ENCODE measurements at regions not wholly inside any gene's neighbourhood (a gene's known extent, or its start where the extent isn't known, plus 50 kb on each side); places are given as distances from the start of the nearest gene placed in this dataset.

GRCh38 chr18:27695052-27695451 lies 481.9 kb downstream of the CDH2 start:
- ChIA-PET CTCF (interaction anchor here (1.1 to 1.2 kb wide), 2 partner anchors 10 to 55 kb away, joined by 4 read pairs; no protein-coding TSS in a partner anchor), POLR2A (no interaction called here)
- Histone ChIP-seq H3K9me3 (replicated peaks; ENCODE audit: control insufficient read depth, insufficient read depth, low read length) (no peaks in the 10 kb centered on the region), H3K27me3 (ENCODE audit: control insufficient read depth in 2 of 2, insufficient read depth in 2 of 2, low read length in 2 of 2) (no peaks in the 10 kb centered on the region), H3K79me2 (ENCODE audit: control insufficient read depth, insufficient read depth, low read length) (no peaks in the 10 kb centered on the region), H3K36me3 (ENCODE audit: control insufficient read depth in 2 of 2, extremely low read depth in 1 of 2, insufficient read depth in 2 of 2, low read length in 2 of 2) (no peaks in the 10 kb centered on the region), H3K27ac (ENCODE audit: insufficient read depth, low read depth, low read length) (no peak overlapping the region), H3K4me1 (ENCODE audit: control insufficient read depth, extremely low read depth, insufficient read depth, low read length) (no peaks in the 10 kb centered on the region), H4K20me1 (replicated peaks; ENCODE audit: control insufficient read depth, extremely low read depth, insufficient read depth, low read length) (no peaks in the 10 kb centered on the region), H3K4me2 (ENCODE audit: insufficient read depth, low read length) (no peak overlapping the region), H3K4me3 (replicated peaks in 1 of 3; ENCODE audit: insufficient read depth in 1 of 3, low read depth in 1 of 3, low read length in 3 of 3) (no peak overlapping the region), H2AFZ (ENCODE audit: low read depth, low read length) (no peak overlapping the region), H3K9me1 (replicated peaks; ENCODE audit: control insufficient read depth, extremely low read depth, insufficient read depth, low read length) (no peaks in the 10 kb centered on the region), H3K9ac (replicated peaks; ENCODE audit: extremely low read depth, insufficient read depth, low read length) (no peak overlapping the region)
- DNase-seq (ENCODE audit: low read depth, low spot score) (no peak), FAIRE-seq (no peak)
- no TSS peak for BruUV-seq (replicated peaks)
- intact Hi-C loops (cut with micrococcal nuclease) (no loop called here), dilution Hi-C loops (cut with MboI; ENCODE audit: extremely low pct_ligation_motif_present, low sequenced_read_pairs) (no loop called here)
- TF ChIP-seq MYC (IDR thresholded peaks at IDR 0.05; ENCODE audit: low read depth, low read length): no peak
- no peak for TF ChIP-seq MAX (IDR thresholded peaks at IDR 0.05; ENCODE audit: insufficient read depth, insufficient read length)
- no peak for TF ChIP-seq GATA2 (IDR thresholded peaks at IDR 0.05; ENCODE audit: insufficient read depth, insufficient read length, low read depth, low read length)

- CTCF ChIA-PET: no interaction called here
- H3K9me1 ChIP-seq (replicated peaks; ENCODE audit: control insufficient read depth, extremely low read depth, insufficient read depth, low read length): no peaks in the 10 kb centered on the region
- H4K20me1 ChIP-seq (replicated peaks; ENCODE audit: control insufficient read depth, extremely low read depth, insufficient read depth, low read length): no peaks in the 10 kb centered on the region
- H3K9ac ChIP-seq (replicated peaks; ENCODE audit: extremely low read depth, insufficient read depth, low read length): no peak overlapping the region
- DNase-seq (ENCODE audit: low read depth, low spot score) (no peak), FAIRE-seq (no peak)
- H3K4me3 ChIP-seq (replicated peaks in 1 of 3; ENCODE audit: insufficient read depth in 1 of 3, low read depth in 1 of 3, low read length in 3 of 3): no peak overlapping the region
- no peak overlapping the region for H2AFZ ChIP-seq (ENCODE audit: low read depth, low read length)
- POLR2A ChIA-PET: no interaction called here
- no peaks in the 10 kb centered on the region for H3K79me2 ChIP-seq (ENCODE audit: control insufficient read depth, insufficient read depth, low read length)
- H3K9me3 ChIP-seq (replicated peaks; ENCODE audit: control insufficient read depth, insufficient read depth, low read length): no peaks in the 10 kb centered on the region
- no TSS peak for BruUV-seq (replicated peaks)
- intact Hi-C loops (cut with micrococcal nuclease): no loop called here
- no peaks in the 10 kb centered on the region for H3K36me3 ChIP-seq (ENCODE audit: control insufficient read depth in 2 of 2, extremely low read depth in 1 of 2, insufficient read depth in 2 of 2, low read length in 2 of 2)
- no peak for TF ChIP-seq CTCF (IDR thresholded peaks at IDR 0.05; ENCODE audit: extremely low read depth in 1 of 2, insufficient read depth in 1 of 2, low read depth in 1 of 2, low read length in 2 of 2)
- TF ChIP-seq FOS (IDR thresholded peaks at IDR 0.05; ENCODE audit: borderline replicate concordance, insufficient read depth, low read length): no peak
- no peak for TF ChIP-seq MAX (IDR thresholded peaks at IDR 0.05; ENCODE audit: insufficient read depth, insufficient read length)
- no peak for TF ChIP-seq GATA2 (IDR thresholded peaks at IDR 0.05; ENCODE audit: insufficient read depth, insufficient read length, low read depth, low read length)
- TF ChIP-seq POLR2AphosphoS5 (IDR thresholded peaks at IDR 0.05; ENCODE audit: insufficient read depth, low read depth, low read length): no peak
- no peak for TF ChIP-seq POLR2A (IDR thresholded peaks at IDR 0.05; ENCODE audit: low read depth, low read length)
- TF ChIP-seq EZH2 (IDR thresholded peaks at IDR 0.05; ENCODE audit: borderline replicate concordance, low read depth, low read length, severe bottlenecking): no peak
- TF ChIP-seq JUN (IDR thresholded peaks at IDR 0.05; ENCODE audit: borderline replicate concordance, insufficient read depth, insufficient read length, low read depth): no peak
- no peak for TF ChIP-seq MYC (IDR thresholded peaks at IDR 0.05; ENCODE audit: low read depth, low read length)
- H3K4me1 ChIP-seq (ENCODE audit: control insufficient read depth, extremely low read depth, insufficient read depth, low read length): no peaks in the 10 kb centered on the region
- H3K27ac ChIP-seq (ENCODE audit: insufficient read depth, low read depth, low read length): no peak overlapping the region
- H3K4me2 ChIP-seq (ENCODE audit: insufficient read depth, low read length): no peak overlapping the region
- dilution Hi-C loops (cut with MboI; ENCODE audit: extremely low pct_ligation_motif_present, low sequenced_read_pairs): no loop called here
- no peaks in the 10 kb centered on the region for H3K27me3 ChIP-seq (ENCODE audit: control insufficient read depth in 2 of 2, insufficient read depth in 2 of 2, low read length in 2 of 2)
Measured at GRCh38 chr18:27688581-27688980, 488.3 kb downstream of the CDH2 start.
